Endothelial cell (in vitro differentiated cells): ENCODE measurements at regions not wholly inside any gene's neighbourhood (a gene's known extent, or its start where the extent isn't known, plus 50 kb on each side); places are given as distances from the start of the nearest gene placed in this dataset.

Experiments used
- DNase-seq: peaks from one replicate; pipeline ENCODE4 v3.0.0; 2021; ENCODE audit warnings: low spot score
- H3K27ac Mint-ChIP-seq: one replicate; pipeline ENCODE4 v1.8.0; 2021; ENCODE audit warnings: mixed read lengths, inconsistent platforms; ENCODE audit not compliant: unreplicated experiment
- H3K27me3 Mint-ChIP-seq: one replicate; pipeline ENCODE4 v1.8.0; 2021; ENCODE audit warnings: mild to moderate bottlenecking, moderate library complexity, mixed read lengths, inconsistent platforms; ENCODE audit not compliant: unreplicated experiment
- H3K36me3 Mint-ChIP-seq: one replicate; pipeline ENCODE4 v1.8.0; 2021; ENCODE audit warnings: mild to moderate bottlenecking, low read depth, mixed read lengths, inconsistent platforms; ENCODE audit not compliant: unreplicated experiment
- H3K4me1 Mint-ChIP-seq: one replicate; pipeline ENCODE4 v1.8.0; 2021; ENCODE audit warnings: mild to moderate bottlenecking, mixed read lengths, inconsistent platforms; ENCODE audit not compliant: unreplicated experiment
- H3K4me3 Mint-ChIP-seq: one replicate; pipeline ENCODE4 v1.8.0; 2021; ENCODE audit warnings: mild to moderate bottlenecking, mixed read lengths, inconsistent platforms; ENCODE audit not compliant: unreplicated experiment
- H3K9me3 Mint-ChIP-seq: one replicate; pipeline ENCODE4 v1.8.0; 2021; ENCODE audit warnings: mixed read lengths, inconsistent platforms; ENCODE audit not compliant: unreplicated experiment
- TF ChIP-seq, protein P1 (sequence below): fragments of 200-600 bp; sonication (generic); IDR thresholded peaks from one replicate; pipeline ENCODE4 v1.5.0; 2021; ENCODE audit warnings: antibody characterized with exemption; ENCODE audit not compliant: unreplicated experiment

GRCh38 chr2:161480123-161480522 lies 64.0 kb downstream of the TBR1 start:
- H3K36me3 Mint-ChIP-seq, result peaks cover 5% of the 10 kb centered on the region
- H3K27ac Mint-ChIP-seq, result no peak overlapping the region
- H3K27me3 Mint-ChIP-seq, result peaks cover 2% of the 10 kb centered on the region
- H3K4me3 Mint-ChIP-seq, result no peak overlapping the region
- H3K4me1 Mint-ChIP-seq, result no peaks in the 10 kb centered on the region
- H3K9me3 Mint-ChIP-seq, result peaks cover 12% of the 10 kb centered on the region
- TF ChIP-seq, protein P1, sequence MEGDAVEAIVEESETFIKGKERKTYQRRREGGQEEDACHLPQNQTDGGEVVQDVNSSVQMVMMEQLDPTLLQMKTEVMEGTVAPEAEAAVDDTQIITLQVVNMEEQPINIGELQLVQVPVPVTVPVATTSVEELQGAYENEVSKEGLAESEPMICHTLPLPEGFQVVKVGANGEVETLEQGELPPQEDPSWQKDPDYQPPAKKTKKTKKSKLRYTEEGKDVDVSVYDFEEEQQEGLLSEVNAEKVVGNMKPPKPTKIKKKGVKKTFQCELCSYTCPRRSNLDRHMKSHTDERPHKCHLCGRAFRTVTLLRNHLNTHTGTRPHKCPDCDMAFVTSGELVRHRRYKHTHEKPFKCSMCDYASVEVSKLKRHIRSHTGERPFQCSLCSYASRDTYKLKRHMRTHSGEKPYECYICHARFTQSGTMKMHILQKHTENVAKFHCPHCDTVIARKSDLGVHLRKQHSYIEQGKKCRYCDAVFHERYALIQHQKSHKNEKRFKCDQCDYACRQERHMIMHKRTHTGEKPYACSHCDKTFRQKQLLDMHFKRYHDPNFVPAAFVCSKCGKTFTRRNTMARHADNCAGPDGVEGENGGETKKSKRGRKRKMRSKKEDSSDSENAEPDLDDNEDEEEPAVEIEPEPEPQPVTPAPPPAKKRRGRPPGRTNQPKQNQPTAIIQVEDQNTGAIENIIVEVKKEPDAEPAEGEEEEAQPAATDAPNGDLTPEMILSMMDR, result no peak
- no peak for DNase-seq

DNA sequence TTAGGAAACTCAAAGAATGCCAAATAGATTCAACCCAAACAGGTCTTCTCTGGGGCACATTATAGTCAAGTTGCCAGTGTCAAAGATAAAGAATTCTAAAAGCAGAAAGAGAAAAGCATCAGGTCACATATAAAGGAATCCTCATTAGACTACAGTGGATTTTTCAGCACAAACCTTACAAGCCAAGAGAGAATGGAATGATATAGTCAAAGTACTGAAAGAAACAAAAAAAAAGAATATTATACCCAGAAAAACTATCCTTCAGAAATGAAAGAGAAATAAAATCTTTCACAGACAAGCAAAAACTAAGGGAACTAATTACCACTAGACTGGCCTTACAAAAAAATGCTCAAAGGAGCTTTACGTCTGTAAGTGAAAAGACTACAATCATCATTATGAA lies 65.5 kb downstream of the TBR1 start:
- no peak overlapping the region for H3K4me3 Mint-ChIP-seq
- no peak for DNase-seq

GRCh38 chr2:161484061-161484460 lies 68.0 kb downstream of the TBR1 start:
- Mint-ChIP-seq H3K36me3 (peaks cover 5% of the 10 kb centered on the region), H3K27me3 (peaks cover 2% of the 10 kb centered on the region), H3K4me1 (no peaks in the 10 kb centered on the region), H3K9me3 (peaks cover 12% of the 10 kb centered on the region), H3K27ac (no peak overlapping the region), H3K4me3 (no peak overlapping the region)
- no peak for DNase-seq
- TF ChIP-seq, protein P1, result no peak

More for the DNA sequence above, 65.5 kb downstream of the TBR1 start:
- peaks cover 2% of the 10 kb centered on the region for H3K27me3 Mint-ChIP-seq
- H3K9me3 Mint-ChIP-seq, result peaks cover 12% of the 10 kb centered on the region
- no peak overlapping the region for H3K27ac Mint-ChIP-seq
- H3K4me1 Mint-ChIP-seq, result no peaks in the 10 kb centered on the region
- peaks cover 5% of the 10 kb centered on the region for H3K36me3 Mint-ChIP-seq
- TF ChIP-seq, protein P1, result no peak

DNA sequence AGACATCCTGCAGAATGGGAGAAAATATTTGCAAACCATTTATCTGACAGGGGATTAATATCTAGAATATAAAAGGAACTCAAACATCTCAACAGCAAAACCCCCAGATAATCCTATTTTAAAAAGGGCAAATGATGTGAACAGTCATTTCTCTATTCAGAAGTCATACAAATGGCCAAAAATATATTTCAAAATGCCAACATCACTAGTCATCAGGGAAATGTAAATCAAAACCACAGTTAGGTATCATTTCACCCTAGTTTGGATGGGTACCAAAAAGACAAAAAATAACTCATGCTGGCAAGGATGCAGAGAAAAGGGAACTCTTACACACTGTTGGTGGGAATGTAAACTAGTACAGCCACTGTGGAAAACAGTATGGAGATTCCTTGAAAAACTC lies 70.0 kb downstream of the TBR1 start:
- TF ChIP-seq, protein P1, result no peak
- H3K4me1 Mint-ChIP-seq, result no peaks in the 10 kb centered on the region
- no peaks in the 10 kb centered on the region for H3K27me3 Mint-ChIP-seq
- no peak overlapping the region for H3K4me3 Mint-ChIP-seq
- H3K9me3 Mint-ChIP-seq, result peaks cover 5% of the 10 kb centered on the region
- peaks cover under 1% of the 10 kb centered on the region for H3K36me3 Mint-ChIP-seq
- DNase-seq, result no peak
- no peak overlapping the region for H3K27ac Mint-ChIP-seq

GRCh38 chr2:161488131-161488699 lies 72.1 kb downstream of the TBR1 start:
- no peak for DNase-seq
- Mint-ChIP-seq H3K4me1 (no peaks in the 10 kb centered on the region), H3K9me3 (no peaks in the 10 kb centered on the region), H3K27ac (no peak overlapping the region), H3K27me3 (no peaks in the 10 kb centered on the region), H3K4me3 (no peak overlapping the region), H3K36me3 (no peaks in the 10 kb centered on the region)
- TF ChIP-seq, protein P1, result no peak
